ENCODE measurements at regions not wholly inside any gene's neighbourhood (a gene's known extent, or its start where the extent isn't known, plus 50 kb on each side); places are given as distances from the start of the nearest gene placed in this dataset.

DNA sequence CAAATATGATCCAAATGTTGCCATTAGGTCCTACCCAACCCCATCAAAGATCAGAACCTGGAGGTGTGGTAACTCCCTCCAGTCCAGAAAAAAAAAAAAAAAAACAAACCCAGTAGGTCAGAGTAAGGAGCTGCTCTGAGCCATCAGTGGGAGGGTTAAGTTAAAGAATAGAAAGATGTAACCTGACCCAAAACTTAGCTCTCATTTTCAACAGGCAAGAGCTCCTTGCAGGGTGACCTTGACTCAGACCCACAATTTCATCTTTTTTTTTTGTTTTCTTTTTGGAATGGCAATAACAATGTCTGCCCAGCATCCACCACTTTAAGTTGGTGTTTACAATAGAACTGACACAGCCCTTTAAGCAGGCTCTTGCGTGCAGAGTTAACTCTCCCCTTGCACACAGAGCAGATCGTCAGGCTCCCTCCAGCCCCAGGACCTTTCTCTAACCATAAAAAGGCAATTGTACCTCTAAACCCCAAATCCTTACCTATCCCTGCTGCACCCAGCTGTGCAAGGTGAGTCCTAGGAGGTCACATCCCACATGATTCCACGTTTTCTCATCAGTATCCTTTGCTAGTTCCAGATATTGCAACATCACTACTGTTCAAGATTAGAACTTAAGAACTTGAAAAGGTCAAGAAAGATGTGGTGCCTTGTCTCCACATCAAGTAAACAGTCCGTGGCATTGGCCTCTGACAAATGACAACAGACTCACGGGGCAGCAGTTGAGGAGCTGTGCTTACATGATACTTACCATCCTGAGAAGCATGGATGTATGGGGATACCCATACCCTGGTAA lies 178.6 kb upstream of the EEA1 start:
- ChIA-PET CTCF (interaction anchor here (1.4 to 12.7 kb wide), 6 partner anchors 9 to 120 kb away, joined by 3 to 130 read pairs (median 6); no protein-coding TSS in a partner anchor), POLR2A (no interaction called here)
- DNase-seq (ENCODE audit: extremely low spot score) = no peak
- TF ChIP-seq, protein P1, sequence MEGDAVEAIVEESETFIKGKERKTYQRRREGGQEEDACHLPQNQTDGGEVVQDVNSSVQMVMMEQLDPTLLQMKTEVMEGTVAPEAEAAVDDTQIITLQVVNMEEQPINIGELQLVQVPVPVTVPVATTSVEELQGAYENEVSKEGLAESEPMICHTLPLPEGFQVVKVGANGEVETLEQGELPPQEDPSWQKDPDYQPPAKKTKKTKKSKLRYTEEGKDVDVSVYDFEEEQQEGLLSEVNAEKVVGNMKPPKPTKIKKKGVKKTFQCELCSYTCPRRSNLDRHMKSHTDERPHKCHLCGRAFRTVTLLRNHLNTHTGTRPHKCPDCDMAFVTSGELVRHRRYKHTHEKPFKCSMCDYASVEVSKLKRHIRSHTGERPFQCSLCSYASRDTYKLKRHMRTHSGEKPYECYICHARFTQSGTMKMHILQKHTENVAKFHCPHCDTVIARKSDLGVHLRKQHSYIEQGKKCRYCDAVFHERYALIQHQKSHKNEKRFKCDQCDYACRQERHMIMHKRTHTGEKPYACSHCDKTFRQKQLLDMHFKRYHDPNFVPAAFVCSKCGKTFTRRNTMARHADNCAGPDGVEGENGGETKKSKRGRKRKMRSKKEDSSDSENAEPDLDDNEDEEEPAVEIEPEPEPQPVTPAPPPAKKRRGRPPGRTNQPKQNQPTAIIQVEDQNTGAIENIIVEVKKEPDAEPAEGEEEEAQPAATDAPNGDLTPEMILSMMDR (IDR thresholded peaks at IDR 0.05; ENCODE audit: control extremely low read depth, extremely low read depth, low read depth, missing control alignments) = no peak

DNA sequence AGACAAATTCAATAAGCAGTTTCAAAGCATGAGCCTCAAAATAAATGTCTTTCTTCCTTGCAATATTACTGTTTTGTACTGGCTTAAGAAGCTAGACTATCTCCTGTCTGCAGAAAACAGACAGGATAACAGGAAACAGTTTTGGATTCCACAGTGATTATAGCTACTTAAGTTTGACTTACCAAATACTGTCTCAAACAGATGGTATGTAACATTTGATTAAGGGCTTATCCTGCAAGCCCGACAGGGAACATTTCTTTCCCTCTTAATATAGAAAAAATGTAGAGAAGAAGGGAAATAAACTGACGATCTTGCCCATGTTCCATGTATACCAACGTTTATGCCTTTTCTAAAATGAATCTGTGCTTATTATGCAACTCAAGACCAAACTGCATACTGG lies 179.9 kb upstream of the EEA1 start:
- TF ChIP-seq, protein P1 (IDR thresholded peaks at IDR 0.05; ENCODE audit: control extremely low read depth, extremely low read depth, low read depth, missing control alignments) = no peak
- no peak for DNase-seq (ENCODE audit: extremely low spot score)
- CTCF ChIA-PET = interaction anchor here (1.7 to 12.7 kb wide), 7 partner anchors 10 to 122 kb away, joined by 4 to 130 read pairs (median 6); no protein-coding TSS in a partner anchor
- POLR2A ChIA-PET = no interaction called here

DNA sequence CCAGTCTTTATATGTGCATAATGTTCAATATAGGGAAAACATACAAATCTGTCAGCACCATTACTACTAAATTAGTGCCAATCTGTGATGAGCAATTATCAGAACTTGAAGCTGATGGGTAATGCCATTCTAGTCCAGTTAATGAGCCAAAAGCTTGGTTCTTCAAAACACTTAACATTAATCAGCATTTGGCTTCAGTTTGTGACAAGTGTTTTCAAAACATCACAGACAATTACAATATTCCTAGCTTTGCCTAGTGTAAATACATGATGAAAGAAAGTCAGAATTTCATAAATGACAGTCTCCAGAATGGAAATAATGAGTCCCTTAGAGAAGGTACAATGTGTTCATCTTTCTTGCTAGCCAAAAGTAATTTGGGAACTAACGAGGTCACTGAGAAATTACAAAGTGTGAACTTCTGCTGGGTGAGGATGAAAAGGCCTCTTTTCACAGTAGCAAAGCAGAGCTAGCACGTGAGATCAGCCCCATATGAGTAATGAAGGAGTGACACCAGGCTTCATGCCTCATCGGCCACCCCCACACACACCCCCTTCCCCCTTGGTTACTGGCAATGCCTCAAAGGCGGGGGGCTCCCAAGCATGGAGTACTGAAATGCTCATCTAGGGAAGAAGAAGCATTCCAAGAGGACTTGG lies 180.6 kb upstream of the EEA1 start:
- ChIA-PET POLR2A (no interaction called here), CTCF (interaction anchor here (0.7 to 12.7 kb wide), 9 partner anchors 11 to 122 kb away, joined by 3 to 130 read pairs (median 6); no protein-coding TSS in a partner anchor)
- peak; percentile 36 for DNase-seq (ENCODE audit: extremely low spot score)
- TF ChIP-seq, protein P1 (IDR thresholded peaks at IDR 0.05; ENCODE audit: control extremely low read depth, extremely low read depth, low read depth, missing control alignments) = no peak

DNA sequence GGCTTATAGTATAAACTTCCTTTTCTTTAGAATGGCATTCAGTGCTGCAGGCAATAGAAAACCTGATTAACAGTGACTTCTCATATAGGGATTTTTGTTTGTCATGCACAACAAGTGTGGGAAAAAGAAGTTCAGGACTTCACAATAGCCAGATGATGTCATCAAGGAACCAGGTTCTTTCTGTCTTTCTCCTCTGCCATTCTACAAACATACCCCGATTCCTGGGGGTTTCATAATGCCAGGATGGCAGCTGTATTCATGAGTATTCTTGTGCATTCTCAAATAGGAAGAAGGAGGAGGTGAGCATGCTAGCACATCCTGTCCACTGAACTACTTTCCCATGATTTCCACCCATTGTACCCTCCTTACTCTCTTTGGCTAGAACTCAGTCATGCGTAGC lies 182.7 kb upstream of the EEA1 start:
- ChIA-PET POLR2A (no interaction called here), CTCF (interaction anchor here (12.7 kb wide), 1 partner anchor 13 kb away, joined by 130 read pairs; no protein-coding TSS in a partner anchor)
- no peak for DNase-seq (ENCODE audit: extremely low spot score)
- TF ChIP-seq, protein P1 (IDR thresholded peaks at IDR 0.05; ENCODE audit: control extremely low read depth, extremely low read depth, low read depth, missing control alignments) = no peak

DNA sequence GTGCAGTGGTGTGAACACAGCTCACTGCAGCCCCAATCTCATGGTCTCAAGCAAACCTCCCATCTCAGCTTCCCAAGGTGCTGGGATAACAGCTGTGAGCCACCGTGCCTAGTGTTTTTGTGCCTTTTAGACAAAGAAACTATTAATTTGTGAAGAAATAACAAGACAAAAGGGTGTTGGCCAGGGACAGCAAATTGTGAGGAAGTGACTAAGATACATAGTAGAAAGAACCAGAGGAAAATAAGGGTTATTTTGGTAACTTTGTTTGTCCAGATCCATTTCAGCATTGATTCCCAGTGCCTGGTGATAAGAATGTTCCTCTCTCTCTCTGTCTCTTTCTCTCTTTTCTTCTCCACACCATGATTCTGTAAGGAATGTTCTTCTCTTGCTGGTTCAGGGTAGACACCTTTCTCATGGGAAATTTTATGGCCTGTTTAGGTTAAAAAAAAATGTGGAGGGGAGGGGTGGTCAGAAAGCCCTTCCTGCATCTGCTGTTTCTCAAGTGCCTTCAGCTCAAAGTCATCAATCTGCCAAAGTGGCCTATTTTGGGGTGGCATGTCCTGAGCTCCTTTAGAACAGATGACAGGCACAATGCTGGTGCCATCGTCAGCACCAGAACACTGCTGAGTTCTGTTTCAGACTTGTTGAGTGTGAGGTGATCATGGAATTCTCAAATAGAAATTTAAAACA lies 184.4 kb upstream of the EEA1 start:
- no peak for DNase-seq (ENCODE audit: extremely low spot score)
- ChIA-PET CTCF (interaction anchor here (1.1 to 12.7 kb wide), 3 partner anchors 9 to 131 kb away, joined by 3 to 130 read pairs (median 8); no protein-coding TSS in a partner anchor), POLR2A (no interaction called here)

More for the DNA sequence above, 184.4 kb upstream of the EEA1 start:
- TF ChIP-seq, protein P1 (IDR thresholded peaks at IDR 0.05; ENCODE audit: control extremely low read depth, extremely low read depth, low read depth, missing control alignments) = no peak

Data from GM10248 (cell line).